Breast epithelium (tissue), 4 donors: ENCODE measurements at regions not wholly inside any gene's neighbourhood (a gene's known extent, or its start where the extent isn't known, plus 50 kb on each side); places are given as distances from the start of the nearest gene placed in this dataset.
"Not testable (repeated sequence)": the region's sequence is repeated elsewhere in the genome, so short reads cannot be mapped to it uniquely, and the experiment has no call there.

ENCODE experiments used
- DNase-seq, 2 donors: peaks; one replicate each; pipeline ENCODE4 v3.0.0-alpha.2; 2019; ENCODE audit warnings: low spot score in 2 of 2
- H3K27ac ChIP-seq, 2 donors: fragments of 200-600 bp; sonication (generic) in 1 of 2; one replicate each; pipeline ENCODE4 v1.5.1; 2016 to 2019; ENCODE audit warnings: mild to moderate bottlenecking in 1 of 2
- H3K27me3 ChIP-seq, 2 donors: fragments of 200-600 bp; sonication (generic) in 1 of 2; one replicate each; pipeline versions ENCODE4 v1.5.1 to v1.6.0; 2017 to 2019; ENCODE audit warnings: control low read depth in 1 of 2, mild to moderate bottlenecking in 1 of 2
- H3K36me3 ChIP-seq: fragments of 200-600 bp; one replicate; pipeline ENCODE4 v1.5.1; 2019
- H3K4me1 ChIP-seq, 2 donors: fragments of 200-600 bp; sonication (generic); one replicate each; pipeline ENCODE4 v1.5.1; 2016 to 2019; ENCODE audit warnings: control low read depth in 1 of 2
- H3K4me3 ChIP-seq, 3 donors: fragments of 200-600 bp; sonication (generic); 1 replicate in 2 of 3; 2 replicates in 1 of 3; pipeline ENCODE4 v1.5.1; 2016 to 2019; ENCODE audit warnings: mild to moderate bottlenecking in 3 of 3, moderate library complexity in 2 of 3
- H3K9me3 ChIP-seq, 2 donors: fragments of 200-600 bp; sonication (generic) in 1 of 2; one replicate each; pipeline ENCODE4 v1.5.1; 2016 to 2019; ENCODE audit warnings: control low read depth in 1 of 2
- POLR2A ChIP-seq: fragments of 450-650 bp; IDR thresholded peaks from one replicate; pipeline ENCODE4 v1.6.1; 2016; ENCODE audit warnings: antibody characterized with exemption, mild to moderate bottlenecking, moderate library complexity
- POLR2AphosphoS5 ChIP-seq, 3 donors: sonication (generic); formaldehyde crosslinking; IDR thresholded peaks; one replicate each; pipeline ENCODE4 v1.6.1; 2017; ENCODE audit warnings: antibody characterized with exemption in 3 of 3
- intact Hi-C: fragments of 100-400 bp; cut with DNase I; formaldehyde crosslinking; loops from one replicate; pipeline ENCODE4 v1.15.1; 2023; ENCODE audit warnings: low total_unique reads
- TF ChIP-seq, protein P1 (sequence below), 3 donors: fragments of 450-650 bp; IDR thresholded peaks; one replicate each; pipeline ENCODE4 v1.5.1; 2016 to 2017; ENCODE audit warnings: antibody characterized with exemption in 3 of 3, mild to moderate bottlenecking in 3 of 3, moderate library complexity in 3 of 3

DNA sequence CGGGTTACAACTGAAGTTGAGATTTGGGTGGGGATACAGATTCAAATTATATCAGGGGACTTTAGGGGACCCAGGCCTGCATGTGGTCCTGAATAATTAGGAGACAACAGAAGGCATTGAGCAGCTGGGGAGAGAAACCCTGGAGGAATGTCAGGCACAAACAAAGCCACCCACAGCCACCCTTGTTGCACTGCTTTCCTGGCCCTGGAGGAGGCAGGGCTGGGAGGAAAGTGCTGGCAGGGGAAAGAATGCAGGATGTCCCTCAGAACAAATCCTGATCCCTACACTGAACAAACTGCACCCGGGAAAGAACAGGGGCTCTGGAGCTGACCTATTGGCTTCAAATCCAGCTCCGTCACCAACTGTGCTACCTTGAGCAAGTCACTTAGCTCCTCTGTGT, 214.1 kb upstream of the ATP6AP2 start:
- no peaks in the 10 kb centered on the region for H3K36me3 ChIP-seq
- H3K9me3 ChIP-seq = peaks cover 0 to 13% of the 10 kb centered on the region in 2 donors
- no peak for TF ChIP-seq POLR2AphosphoS5 (IDR thresholded peaks at IDR 0.05)
- no peak for TF ChIP-seq POLR2A
- TF ChIP-seq, protein P1, sequence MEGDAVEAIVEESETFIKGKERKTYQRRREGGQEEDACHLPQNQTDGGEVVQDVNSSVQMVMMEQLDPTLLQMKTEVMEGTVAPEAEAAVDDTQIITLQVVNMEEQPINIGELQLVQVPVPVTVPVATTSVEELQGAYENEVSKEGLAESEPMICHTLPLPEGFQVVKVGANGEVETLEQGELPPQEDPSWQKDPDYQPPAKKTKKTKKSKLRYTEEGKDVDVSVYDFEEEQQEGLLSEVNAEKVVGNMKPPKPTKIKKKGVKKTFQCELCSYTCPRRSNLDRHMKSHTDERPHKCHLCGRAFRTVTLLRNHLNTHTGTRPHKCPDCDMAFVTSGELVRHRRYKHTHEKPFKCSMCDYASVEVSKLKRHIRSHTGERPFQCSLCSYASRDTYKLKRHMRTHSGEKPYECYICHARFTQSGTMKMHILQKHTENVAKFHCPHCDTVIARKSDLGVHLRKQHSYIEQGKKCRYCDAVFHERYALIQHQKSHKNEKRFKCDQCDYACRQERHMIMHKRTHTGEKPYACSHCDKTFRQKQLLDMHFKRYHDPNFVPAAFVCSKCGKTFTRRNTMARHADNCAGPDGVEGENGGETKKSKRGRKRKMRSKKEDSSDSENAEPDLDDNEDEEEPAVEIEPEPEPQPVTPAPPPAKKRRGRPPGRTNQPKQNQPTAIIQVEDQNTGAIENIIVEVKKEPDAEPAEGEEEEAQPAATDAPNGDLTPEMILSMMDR (IDR thresholded peaks at IDR 0.05) = no peak

DNA sequence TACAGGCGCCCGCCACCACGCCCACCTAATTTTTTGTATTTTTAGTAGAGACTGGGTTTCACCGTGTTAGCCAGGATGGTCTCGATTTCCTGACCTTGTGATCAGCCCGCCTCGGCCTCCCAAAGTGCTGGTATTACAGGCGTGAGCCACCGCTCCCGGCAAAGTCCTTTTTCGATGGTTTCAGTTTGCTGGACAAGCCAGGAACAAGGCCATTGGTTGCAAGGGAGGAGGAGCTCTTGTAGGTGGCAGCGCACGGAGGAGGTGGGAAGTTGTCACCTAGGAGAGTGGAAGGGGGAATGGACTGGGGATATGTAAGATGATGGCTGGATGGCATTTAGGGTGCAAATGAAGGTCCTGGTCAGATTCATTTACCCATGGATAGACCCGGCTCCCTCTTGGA, 218.5 kb upstream of the ATP6AP2 start:
- intact Hi-C loops, H3K36me3 ChIP-seq, H3K4me1 ChIP-seq, DNase-seq, H3K4me3 ChIP-seq, H3K27ac ChIP-seq: not testable (repeated sequence)
- peaks cover 0 to 31% of the 10 kb centered on the region in 2 donors for H3K27me3 ChIP-seq
- H3K9me3 ChIP-seq = peaks cover 2 to 19% of the 10 kb centered on the region in 2 donors

More for the DNA sequence above, 214.1 kb upstream of the ATP6AP2 start:
- Histone ChIP-seq H3K4me3 (no peak overlapping the region), H3K4me1 (no peaks in the 10 kb centered on the region), H3K27ac (no peak overlapping the region), H3K27me3 (peaks cover 0 to 64% of the 10 kb centered on the region in 2 donors)
- intact Hi-C loops = no loop called here
- no peak for DNase-seq

DNA sequence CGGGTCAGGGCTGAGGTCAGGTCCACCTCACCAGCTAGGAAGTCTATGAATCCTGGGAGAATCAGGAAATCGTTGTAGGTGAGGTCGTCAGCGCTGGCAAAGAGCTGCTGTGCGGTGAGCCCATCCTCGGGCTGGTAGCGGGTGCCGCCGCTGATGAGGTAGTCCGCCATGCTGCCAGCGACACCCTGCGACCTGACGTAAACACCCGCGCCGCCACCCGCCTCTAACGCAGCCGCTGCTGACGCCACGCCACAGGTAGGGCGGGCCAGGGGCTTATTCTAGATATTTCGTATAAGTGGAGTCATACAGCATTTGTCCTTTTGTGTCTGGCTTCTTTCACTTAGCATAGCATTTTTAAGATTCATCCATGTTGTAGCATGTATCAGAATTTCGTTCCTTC, 220.2 kb upstream of the ATP6AP2 start:
- Histone ChIP-seq H3K27ac (no peak overlapping the region), H3K36me3 (no peaks in the 10 kb centered on the region), H3K9me3 (peaks cover 2 to 12% of the 10 kb centered on the region in 2 donors), H3K4me1 (no peaks in the 10 kb centered on the region), H3K27me3 (peaks cover 0 to 23% of the 10 kb centered on the region in 2 donors), H3K4me3 (no peak overlapping the region)
- DNase-seq = no peak
- intact Hi-C loops = no loop called here
- TF ChIP-seq POLR2A (no peak), POLR2AphosphoS5 (IDR thresholded peaks at IDR 0.05) (no peak)
- TF ChIP-seq, protein P1 (IDR thresholded peaks at IDR 0.05) = no peak

DNA sequence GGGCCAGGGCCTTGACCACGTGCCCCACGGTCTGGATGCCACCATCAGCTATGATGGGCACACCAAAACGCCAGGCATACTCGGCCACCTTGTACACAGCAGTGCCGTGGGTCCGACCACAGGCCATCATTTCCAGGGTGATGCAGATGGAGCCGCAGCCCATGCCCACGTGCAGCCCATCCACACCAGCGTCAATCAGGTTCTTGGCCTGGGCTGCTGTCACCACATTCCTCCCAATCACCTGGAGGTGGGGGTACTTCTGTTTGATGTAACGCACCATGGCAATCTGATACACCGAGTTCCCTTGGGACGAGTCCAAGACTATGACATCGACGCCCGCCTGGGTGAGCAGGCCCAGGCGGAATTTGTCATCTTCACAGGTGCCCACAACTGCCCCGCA, 221.2 kb upstream of the ATP6AP2 start:
- Histone ChIP-seq H3K9me3 (peaks cover 2 to 6% of the 10 kb centered on the region in 2 donors), H3K4me3 (no peak overlapping the region), H3K27me3 (peaks cover 0 to 17% of the 10 kb centered on the region in 2 donors), H3K4me1 (no peaks in the 10 kb centered on the region), H3K27ac (no peak overlapping the region), H3K36me3 (no peaks in the 10 kb centered on the region)
- intact Hi-C loops = no loop called here
- TF ChIP-seq POLR2AphosphoS5 (IDR thresholded peaks at IDR 0.05) (no peak), POLR2A (no peak)
- TF ChIP-seq, protein P1 (IDR thresholded peaks at IDR 0.05) = no peak
- DNase-seq = no peak

DNA sequence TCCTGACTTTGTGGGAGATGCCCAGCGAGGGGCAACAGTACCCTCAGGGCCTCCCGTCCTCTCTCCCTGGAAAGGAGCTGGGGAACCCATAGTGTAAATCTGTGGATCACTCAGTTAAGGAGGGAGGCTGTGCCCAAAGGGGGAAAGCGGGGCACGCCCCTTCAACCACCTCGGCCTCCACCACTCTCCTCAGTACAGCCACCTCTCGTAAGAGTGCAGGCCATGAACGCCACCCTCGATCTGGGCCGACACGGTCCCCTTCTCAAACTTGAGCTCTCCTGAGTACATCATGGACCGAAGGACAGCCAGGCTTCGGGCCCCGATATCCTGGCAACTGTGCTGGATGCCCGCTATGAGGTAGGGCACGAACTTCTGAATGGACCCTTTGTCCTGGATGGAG, 221.8 kb upstream of the ATP6AP2 start:
- TF ChIP-seq POLR2AphosphoS5 (IDR thresholded peaks at IDR 0.05) (no peak), POLR2A (no peak)
- TF ChIP-seq, protein P1 (IDR thresholded peaks at IDR 0.05) = no peak
- Histone ChIP-seq H3K27me3 (peaks cover 0 to 18% of the 10 kb centered on the region in 2 donors), H3K4me1 (no peaks in the 10 kb centered on the region), H3K4me3 (no peak overlapping the region), H3K36me3 (no peaks in the 10 kb centered on the region), H3K9me3 (peaks cover 2 to 6% of the 10 kb centered on the region in 2 donors), H3K27ac (no peak overlapping the region)
- intact Hi-C loops = no loop called here
- no peak for DNase-seq

DNA sequence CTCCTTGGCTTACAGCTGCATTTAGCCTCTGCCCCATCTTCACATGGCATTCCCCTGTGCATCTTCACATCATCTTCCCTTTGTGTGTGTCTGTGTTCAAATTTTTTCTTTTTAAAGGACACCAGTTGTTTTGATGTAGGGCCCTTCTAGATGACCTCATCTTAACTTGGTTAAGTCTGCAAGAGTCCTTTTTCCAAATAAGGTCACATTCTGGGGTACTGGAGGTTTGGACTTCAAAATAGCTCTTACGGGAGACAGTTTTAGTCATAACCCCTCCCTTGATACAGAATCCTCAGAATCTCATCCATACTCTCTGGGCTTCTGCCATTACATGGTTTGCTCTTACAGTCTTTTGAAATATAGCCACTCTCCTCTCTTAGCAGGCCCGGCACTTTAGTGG, 231.5 kb upstream of the ATP6AP2 start:
- H3K27me3 ChIP-seq = peaks cover 0 to 36% of the 10 kb centered on the region in 2 donors
- H3K4me1 ChIP-seq = no peaks in the 10 kb centered on the region
- no peak overlapping the region for H3K4me3 ChIP-seq
- TF ChIP-seq, protein P1 (IDR thresholded peaks at IDR 0.05) = no peak
- no peak for TF ChIP-seq POLR2AphosphoS5 (IDR thresholded peaks at IDR 0.05)
- no peak for TF ChIP-seq POLR2A
- intact Hi-C loops = no loop called here
- no peaks in the 10 kb centered on the region for H3K36me3 ChIP-seq
- H3K9me3 ChIP-seq = peaks cover 0 to 21% of the 10 kb centered on the region in 2 donors
- H3K27ac ChIP-seq = no peak overlapping the region
- no peak for DNase-seq
